ENCODE measurements at regions not wholly inside any gene's neighbourhood (a gene's known extent, or its start where the extent isn't known, plus 50 kb on each side); places are given as distances from the start of the nearest gene placed in this dataset.

DNA sequence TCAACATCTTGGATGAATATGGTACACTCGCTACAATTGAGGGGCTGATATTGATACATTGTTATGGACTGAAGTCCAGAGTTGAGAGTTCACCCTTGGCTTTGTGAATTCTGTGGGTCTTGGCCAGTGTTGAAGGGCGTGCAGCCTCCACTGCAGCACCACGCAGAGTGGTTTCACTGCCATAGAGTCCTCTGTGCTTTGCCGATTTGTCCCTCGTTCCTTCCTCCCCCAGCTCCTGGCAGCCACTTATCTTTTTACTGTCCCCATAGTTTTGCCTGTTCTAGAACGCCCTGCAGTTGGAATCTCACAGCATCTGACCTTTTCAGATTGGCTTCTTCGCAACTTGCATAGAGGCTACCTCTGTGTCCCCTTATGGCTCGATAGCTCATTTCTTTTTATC lies 57.3 kb upstream of the IRS2 start:
- TF ChIP-seq, protein P1, sequence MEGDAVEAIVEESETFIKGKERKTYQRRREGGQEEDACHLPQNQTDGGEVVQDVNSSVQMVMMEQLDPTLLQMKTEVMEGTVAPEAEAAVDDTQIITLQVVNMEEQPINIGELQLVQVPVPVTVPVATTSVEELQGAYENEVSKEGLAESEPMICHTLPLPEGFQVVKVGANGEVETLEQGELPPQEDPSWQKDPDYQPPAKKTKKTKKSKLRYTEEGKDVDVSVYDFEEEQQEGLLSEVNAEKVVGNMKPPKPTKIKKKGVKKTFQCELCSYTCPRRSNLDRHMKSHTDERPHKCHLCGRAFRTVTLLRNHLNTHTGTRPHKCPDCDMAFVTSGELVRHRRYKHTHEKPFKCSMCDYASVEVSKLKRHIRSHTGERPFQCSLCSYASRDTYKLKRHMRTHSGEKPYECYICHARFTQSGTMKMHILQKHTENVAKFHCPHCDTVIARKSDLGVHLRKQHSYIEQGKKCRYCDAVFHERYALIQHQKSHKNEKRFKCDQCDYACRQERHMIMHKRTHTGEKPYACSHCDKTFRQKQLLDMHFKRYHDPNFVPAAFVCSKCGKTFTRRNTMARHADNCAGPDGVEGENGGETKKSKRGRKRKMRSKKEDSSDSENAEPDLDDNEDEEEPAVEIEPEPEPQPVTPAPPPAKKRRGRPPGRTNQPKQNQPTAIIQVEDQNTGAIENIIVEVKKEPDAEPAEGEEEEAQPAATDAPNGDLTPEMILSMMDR (conservative IDR thresholded peaks at IDR 0.05; ENCODE audit: low read depth, low read length), result no peak
- no peak for DNase-seq (ENCODE audit: low read depth)
- no peak overlapping the region for H3K4me3 ChIP-seq (ENCODE audit: low read depth, low read length)

DNA sequence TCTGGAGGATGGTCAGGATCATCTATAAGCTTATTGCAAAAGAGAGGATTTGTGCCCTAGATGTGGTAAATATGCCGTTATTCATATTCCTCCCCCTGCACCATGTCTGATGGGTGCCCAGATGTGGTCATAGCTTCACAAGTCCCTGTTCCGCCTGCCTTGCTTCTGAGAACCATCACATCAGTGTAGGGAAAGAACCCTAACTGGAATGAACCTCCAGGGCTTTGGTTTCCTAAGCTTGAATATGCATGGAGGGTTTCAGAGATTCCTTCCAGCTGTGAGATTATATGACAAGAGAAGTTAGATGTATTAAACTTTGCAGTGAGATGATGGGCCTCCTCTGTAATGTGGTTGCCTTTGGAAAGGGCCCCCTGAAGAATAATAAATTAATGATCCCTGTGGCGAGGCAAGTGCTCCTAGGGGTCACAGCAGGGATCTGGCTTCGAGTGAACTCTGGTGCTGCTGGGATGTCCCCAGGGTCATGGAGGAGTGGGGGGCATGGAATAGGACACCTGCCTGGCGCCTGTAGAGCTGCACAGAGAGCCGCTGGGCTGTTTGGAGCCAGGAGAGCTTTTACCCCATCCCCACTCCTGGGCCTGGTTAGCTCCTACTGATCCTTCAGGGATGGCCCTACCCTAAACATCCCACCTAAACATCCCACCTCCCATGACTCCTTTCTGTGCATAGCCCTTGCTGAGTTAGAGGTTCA lies 56.0 kb upstream of the IRS2 start:
- no peak overlapping the region for H3K4me3 ChIP-seq (ENCODE audit: low read depth, low read length)
- TF ChIP-seq, protein P1 (conservative IDR thresholded peaks at IDR 0.05; ENCODE audit: low read depth, low read length), result no peak
- DNase-seq (ENCODE audit: low read depth), result no peak

DNA sequence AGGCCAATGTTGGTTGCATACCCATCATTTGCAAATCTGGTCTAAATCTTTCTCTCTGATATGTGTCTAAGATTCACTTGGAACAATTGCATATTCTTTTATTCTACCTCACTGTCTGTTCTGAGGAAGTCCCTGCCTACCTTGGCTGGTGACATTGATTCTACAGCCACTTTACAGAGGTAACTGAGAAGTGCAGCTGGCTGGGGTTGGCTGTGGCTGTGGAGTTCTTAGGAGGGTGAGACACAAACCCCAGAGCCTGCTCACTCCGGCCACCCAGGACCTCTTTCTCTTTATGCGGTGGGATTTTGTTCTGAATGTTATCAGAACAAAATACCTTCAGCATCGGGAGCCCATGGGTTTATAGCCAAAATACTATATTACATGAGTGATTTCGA lies 54.5 kb upstream of the IRS2 start:
- TF ChIP-seq, protein P1 (conservative IDR thresholded peaks at IDR 0.05; ENCODE audit: low read depth, low read length), result no peak
- no peak overlapping the region for H3K4me3 ChIP-seq (ENCODE audit: low read depth, low read length)
- DNase-seq (ENCODE audit: low read depth), result no peak

GRCh38 chr13:109840201-109840892 lies 54.0 kb upstream of the IRS2 start:
- no peak overlapping the region for H3K4me3 ChIP-seq (ENCODE audit: low read depth, low read length)
- TF ChIP-seq, protein P1 (conservative IDR thresholded peaks at IDR 0.05; ENCODE audit: low read depth, low read length), result no peak
- peak; percentile 32 for DNase-seq (ENCODE audit: low read depth)

- DNase-seq (ENCODE audit: low read depth), result no peak
- TF ChIP-seq, protein P1 (conservative IDR thresholded peaks at IDR 0.05; ENCODE audit: low read depth, low read length), result no peak
- H3K4me3 ChIP-seq (ENCODE audit: low read depth, low read length), result no peak overlapping the region
These were observed 50.5 kb upstream of the IRS2 start for GRCh38 chr13:109836629-109837607.
